Glomerular visceral epithelial cell (primary cell): ENCODE measurements at regions not wholly inside any gene's neighbourhood (a gene's known extent, or its start where the extent isn't known, plus 50 kb on each side); places are given as distances from the start of the nearest gene placed in this dataset.
"Not testable (repeated sequence)": the region's sequence is repeated elsewhere in the genome, so short reads cannot be mapped to it uniquely, and the experiment has no call there.

Source experiments
- DNase-seq: peaks from one replicate; pipeline ENCODE4 v3.0.0-alpha.2; 2016; ENCODE audit errors: extremely low spot score

- DNase-seq, result no peak
These were observed 729.1 kb downstream of the NOVA1 start for GRCh38 chr14:25868521-25869314.

GRCh38 chr14:25861406-25861805 is 736.4 kb downstream of the NOVA1 start:
- DNase-seq, result no peak

- DNase-seq, result no peak
These were observed 749.2 kb downstream of the NOVA1 start for GRCh38 chr14:25848601-25849000.

GRCh38 chr14:25846246-25846645 is 751.6 kb downstream of the NOVA1 start:
- DNase-seq, result no peak

GRCh38 chr14:25843481-25844470 is 754.1 kb downstream of the NOVA1 start:
- no peak for DNase-seq

GRCh38 chr14:25841226-25841625 is 756.6 kb downstream of the NOVA1 start:
- no peak for DNase-seq

- DNase-seq, result no peak
These were observed 760.3 kb downstream of the NOVA1 start for GRCh38 chr14:25837551-25837965.

GRCh38 chr14:25836636-25837035 is 761.2 kb downstream of the NOVA1 start:
- DNase-seq, result no peak

- no peak for DNase-seq
These were observed 764.3 kb downstream of the NOVA1 start for GRCh38 chr14:25833341-25834126.

GRCh38 chr14:25832585-25832984 is 765.2 kb downstream of the NOVA1 start:
- no peak for DNase-seq

- no peak for DNase-seq
These were observed 769.3 kb downstream of the NOVA1 start for GRCh38 chr14:25828562-25828961.

GRCh38 chr14:25826105-25826504 is 771.7 kb downstream of the NOVA1 start:
- no peak for DNase-seq

GRCh38 chr14:25820368-25820767 is 770.4 kb upstream of the STXBP6 start:
- no peak for DNase-seq

GRCh38 chr14:25814622-25815021 is 764.7 kb upstream of the STXBP6 start:
- not testable (repeated sequence) for DNase-seq

GRCh38 chr14:25803386-25804018 is 753.6 kb upstream of the STXBP6 start:
- no peak for DNase-seq

- no peak for DNase-seq
These were observed 750.9 kb upstream of the STXBP6 start for GRCh38 chr14:25800841-25801240.

GRCh38 chr14:25788252-25788651 is 738.3 kb upstream of the STXBP6 start:
- no peak for DNase-seq

GRCh38 chr14:25765909-25766308 is 716.0 kb upstream of the STXBP6 start:
- no peak for DNase-seq

GRCh38 chr14:25759920-25760655 is 710.1 kb upstream of the STXBP6 start:
- DNase-seq, result no peak

GRCh38 chr14:25759256-25759655 is 709.3 kb upstream of the STXBP6 start:
- DNase-seq, result no peak

- no peak for DNase-seq
These were observed 707.4 kb upstream of the STXBP6 start for GRCh38 chr14:25757364-25757763.
